Upper lobe of left lung (tissue), 6 donors: ENCODE measurements at regions not wholly inside any gene's neighbourhood (a gene's known extent, or its start where the extent isn't known, plus 50 kb on each side); places are given as distances from the start of the nearest gene placed in this dataset.
A peak's percentile ranks its signal among the peaks of the same experiment; 100 is the strongest.
"Not testable (repeated sequence)": the region's sequence is repeated elsewhere in the genome, so short reads cannot be mapped to it uniquely, and the experiment has no call there.

Experiments
- ATAC-seq, 2 donors: fragments of 200-7000 bp; cut with Tn5 transposase; one replicate each; pipeline ENCODE4 v1.9.1; 2022; ENCODE audit warnings: mild to moderate bottlenecking in 2 of 2, moderate library complexity in 2 of 2; ENCODE audit not compliant: low FRiP score in 2 of 2
- DNase-seq, 2 donors: peaks; one replicate each; pipeline ENCODE4 v3.0.0-alpha.2; 2019 to 2020
- H3K27ac ChIP-seq, 4 donors: fragments of 200-600 bp; sonication (generic); one replicate each; pipeline ENCODE4 v1.5.1; 2016 to 2019
- H3K27me3 ChIP-seq, 4 donors: fragments of 200-600 bp; sonication (generic); one replicate each; pipeline ENCODE4 v1.5.1; 2017 to 2019
- H3K36me3 ChIP-seq, 4 donors: fragments of 200-600 bp; sonication (generic); one replicate each; pipeline ENCODE4 v1.5.1; 2016 to 2019
- H3K4me1 ChIP-seq, 4 donors: fragments of 200-600 bp; sonication (generic); one replicate each; pipeline ENCODE4 v1.5.1; 2018 to 2019
- H3K4me3 ChIP-seq, 4 donors: fragments of 200-600 bp; sonication (generic); one replicate each; pipeline ENCODE4 v1.5.1; 2017 to 2019; ENCODE audit warnings: mild to moderate bottlenecking in 2 of 4, moderate library complexity in 1 of 4
- H3K9me3 ChIP-seq, 4 donors: fragments of 200-600 bp; sonication (generic); one replicate each; pipeline ENCODE4 v1.5.1; 2018 to 2019
- CTCF ChIP-seq, 6 experiments: fragments of 450-650 bp in 4 of 6; fragments of 200-600 bp in 2 of 6; sonication (generic) in 2 of 6; IDR thresholded peaks; one replicate each; pipeline ENCODE4 v1.5.1; 2016 to 2019; ENCODE audit warnings: antibody characterized with exemption in 6 of 6
- EP300 ChIP-seq, 4 donors: sonication (generic); formaldehyde crosslinking; IDR thresholded peaks; one replicate each; pipeline ENCODE4 v1.5.1; 2017; ENCODE audit warnings: antibody characterized with exemption in 4 of 4, control low read depth in 2 of 4
- POLR2A ChIP-seq, 4 donors: fragments of 450-650 bp; IDR thresholded peaks; one replicate each; pipeline ENCODE4 v1.5.1; 2016 to 2017; ENCODE audit warnings: antibody characterized with exemption in 4 of 4, mild to moderate bottlenecking in 2 of 4
- POLR2AphosphoS5 ChIP-seq, 2 donors: sonication (generic); formaldehyde crosslinking; IDR thresholded peaks; one replicate each; pipeline ENCODE4 v1.5.1; 2017; ENCODE audit warnings: antibody characterized with exemption in 2 of 2
- WGBS, 2 donors: methylation state at CpG; one replicate each; pipeline ENCODE4 v1.1.5; 2017 to 2018; 5-methylcytosine and 5-hydroxymethylcytosine counted together
- donor health status: DM: no; HTN: no; CAD: no; lungs with moderate emphysema.
- donor health status: DM: no; HTN: yes; CAD: no; lungs with severe emphysema.

DNA sequence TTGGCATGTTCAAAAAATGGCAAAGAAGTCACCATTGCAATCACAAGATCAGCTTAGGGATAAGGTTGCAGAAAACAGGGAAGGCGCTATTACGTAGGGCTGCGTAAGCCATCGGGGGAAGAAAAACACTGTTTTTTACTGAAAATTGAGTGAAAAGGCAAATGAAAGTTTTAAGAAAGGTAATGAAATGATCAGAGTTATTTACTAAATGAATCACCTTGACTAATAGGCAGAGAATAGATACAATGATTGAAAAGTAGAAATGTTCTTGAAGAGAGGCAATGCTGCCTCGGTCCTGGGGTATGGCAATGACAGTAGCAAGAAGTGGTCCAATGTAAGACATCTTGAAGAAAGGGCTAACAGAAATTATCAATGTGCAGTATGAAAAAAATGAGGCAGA, 1227.8 kb upstream of the ZEB2 start:
- no peak overlapping the region for H3K27ac ChIP-seq
- ATAC-seq (no peak), DNase-seq (no peak)
- H3K36me3 ChIP-seq, result no peaks in the 10 kb centered on the region
- peaks cover 9 to 20% (median 15%) of the 10 kb centered on the region in 4 donors for H3K4me1 ChIP-seq
- H3K9me3 ChIP-seq, result no peaks in the 10 kb centered on the region
- WGBS, 2 donors, result 89 to 92% methylated on average over 5 of the region's 5 CpGs
- no peak for TF ChIP-seq EP300 (IDR thresholded peaks at IDR 0.05)
- no peak for TF ChIP-seq POLR2AphosphoS5 (IDR thresholded peaks at IDR 0.05)
- TF ChIP-seq POLR2A (IDR thresholded peaks at IDR 0.05), result no peak
- no peak for TF ChIP-seq CTCF (IDR thresholded peaks at IDR 0.05)
- H3K4me3 ChIP-seq, result no peak overlapping the region
- no peaks in the 10 kb centered on the region for H3K27me3 ChIP-seq

DNA sequence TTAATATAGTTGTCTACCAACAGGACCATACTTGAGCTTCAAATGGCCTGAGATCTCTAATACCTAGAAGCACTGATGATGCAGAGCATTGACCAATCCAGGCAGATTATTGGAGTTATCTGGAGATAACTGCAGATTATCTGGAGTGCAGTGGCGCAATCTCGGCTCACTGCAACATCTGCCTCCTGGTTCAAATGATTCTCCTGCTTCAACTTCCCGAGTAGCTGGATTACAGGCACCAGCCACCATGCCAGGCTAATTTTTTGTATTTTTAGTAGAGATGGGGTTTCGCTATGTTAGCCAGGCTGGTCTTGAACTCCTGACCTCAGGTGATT, 1225.4 kb upstream of the ZEB2 start:
- H3K4me3 ChIP-seq, H3K27ac ChIP-seq, DNase-seq, H3K27me3 ChIP-seq, H3K4me1 ChIP-seq, ATAC-seq, H3K9me3 ChIP-seq, H3K36me3 ChIP-seq: not testable (repeated sequence)
- 88 to 97% methylated on average over 4 of the region's 4 CpGs for WGBS, 2 donors

- WGBS, 2 donors, result 60 to 68% methylated on average over 4 of the region's 4 CpGs
- ATAC-seq, result peak in 1 of 2 donors; percentile 46
- no peak overlapping the region for H3K27ac ChIP-seq
These were observed 1224.8 kb upstream of the ZEB2 start for GRCh38 chr2:145744541-145745386.

GRCh38 chr2:145743011-145743410, 1223.1 kb upstream of the ZEB2 start:
- no peaks in the 10 kb centered on the region for H3K4me1 ChIP-seq
- no peaks in the 10 kb centered on the region for H3K9me3 ChIP-seq
- no peak for DNase-seq
- WGBS, 2 donors, result 62 to 78% methylated on average over 2 of the region's 2 CpGs
- no peaks in the 10 kb centered on the region for H3K27me3 ChIP-seq
- no peak overlapping the region for H3K27ac ChIP-seq
- TF ChIP-seq POLR2AphosphoS5 (IDR thresholded peaks at IDR 0.05) (no peak), EP300 (IDR thresholded peaks at IDR 0.05) (no peak)
- peak in 1 of 2 donors; percentile 70 for ATAC-seq
- no peaks in the 10 kb centered on the region for H3K36me3 ChIP-seq
- no peak overlapping the region for H3K4me3 ChIP-seq

More at GRCh38 chr2:145744541-145745386, 1224.8 kb upstream of the ZEB2 start:
- Histone ChIP-seq H3K36me3 (no peaks in the 10 kb centered on the region), H3K4me3 (no peak overlapping the region), H3K27me3 (no peaks in the 10 kb centered on the region), H3K9me3 (no peaks in the 10 kb centered on the region), H3K4me1 (no peaks in the 10 kb centered on the region)
- DNase-seq, result no peak
- TF ChIP-seq CTCF (IDR thresholded peaks at IDR 0.05) (no peak), EP300 (IDR thresholded peaks at IDR 0.05) (no peak), POLR2A (IDR thresholded peaks at IDR 0.05) (no peak), POLR2AphosphoS5 (IDR thresholded peaks at IDR 0.05) (no peak)

GRCh38 chr2:145741636-145742035, 1221.7 kb upstream of the ZEB2 start:
- H3K9me3 ChIP-seq, result no peaks in the 10 kb centered on the region
- no peaks in the 10 kb centered on the region for H3K27me3 ChIP-seq
- H3K4me3 ChIP-seq, result no peak overlapping the region
- ATAC-seq, result no peak
- H3K36me3 ChIP-seq, result no peaks in the 10 kb centered on the region
- no peaks in the 10 kb centered on the region for H3K4me1 ChIP-seq
- TF ChIP-seq CTCF (IDR thresholded peaks at IDR 0.05) (no peak), EP300 (IDR thresholded peaks at IDR 0.05) (no peak), POLR2AphosphoS5 (IDR thresholded peaks at IDR 0.05) (no peak), POLR2A (IDR thresholded peaks at IDR 0.05) (no peak)
- no peak overlapping the region for H3K27ac ChIP-seq
- no peak for DNase-seq
- 79 to 81% methylated on average over 1 of the region's 1 CpG for WGBS, 2 donors

- Histone ChIP-seq H3K4me1 (no peaks in the 10 kb centered on the region), H3K4me3 (no peak overlapping the region), H3K9me3 (no peaks in the 10 kb centered on the region), H3K27me3 (no peaks in the 10 kb centered on the region), H3K36me3 (no peaks in the 10 kb centered on the region), H3K27ac (no peak overlapping the region)
- TF ChIP-seq EP300 (IDR thresholded peaks at IDR 0.05) (no peak), POLR2AphosphoS5 (IDR thresholded peaks at IDR 0.05) (no peak), POLR2A (IDR thresholded peaks at IDR 0.05) (no peak), CTCF (IDR thresholded peaks at IDR 0.05) (no peak)
- ATAC-seq, result no peak
- 79 to 85% methylated on average over 2 of the region's 2 CpGs for WGBS, 2 donors
- no peak for DNase-seq
These were observed 1221.3 kb upstream of the ZEB2 start for GRCh38 chr2:145741181-145741580.
